ENCODE measurements at regions not wholly inside any gene's neighbourhood (a gene's known extent, or its start where the extent isn't known, plus 50 kb on each side); places are given as distances from the start of the nearest gene placed in this dataset.

DNA sequence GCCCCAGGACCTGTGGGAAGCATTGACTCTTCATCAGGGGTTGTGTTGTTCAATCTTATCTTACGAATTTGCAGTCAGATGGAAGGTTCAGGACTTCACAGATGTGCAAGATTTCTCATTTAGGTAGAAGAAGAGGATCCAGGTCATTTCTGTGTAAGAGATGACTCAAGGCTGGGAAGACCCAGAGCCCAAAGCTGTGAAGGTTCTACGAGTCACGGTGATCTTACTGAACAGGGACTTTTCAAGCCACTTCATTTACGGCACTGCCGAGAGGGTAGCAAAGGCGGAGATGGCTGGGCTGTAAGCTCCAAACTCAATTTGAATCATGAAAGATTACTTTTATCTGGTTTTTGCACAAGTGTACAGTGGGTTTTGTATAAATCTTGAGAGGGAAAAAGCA lies 228.0 kb upstream of the MEX3C start:
- ATAC-seq (ENCODE audit: low FRiP score): no peak
- no peaks in the 10 kb centered on the region for H3K36me3 ChIP-seq (ENCODE audit: control insufficient read depth in 1 of 2, insufficient read depth in 2 of 2, low read length in 1 of 2)
- WGBS, 2 donors: 79 to 86% methylated on average over 6 of the region's 6 CpGs
- H3K27ac ChIP-seq (ENCODE audit: low read depth in 1 of 2, low read length in 2 of 2): no peak overlapping the region
- no peaks in the 10 kb centered on the region for H3K4me1 ChIP-seq (ENCODE audit: control insufficient read depth in 1 of 2, insufficient read depth in 2 of 2, low read length in 2 of 2)
- H3K27me3 ChIP-seq (ENCODE audit: control insufficient read depth in 1 of 2, insufficient read depth in 2 of 2, low read length in 1 of 2): no peaks in the 10 kb centered on the region
- no peak overlapping the region for H3K4me3 ChIP-seq (ENCODE audit: low read length in 2 of 2)
- intact Hi-C loops (cut with DNase I): no loop called here
- no peak for DNase-seq
- H3K9me3 ChIP-seq (ENCODE audit: control insufficient read depth, low read length): no peaks in the 10 kb centered on the region

DNA sequence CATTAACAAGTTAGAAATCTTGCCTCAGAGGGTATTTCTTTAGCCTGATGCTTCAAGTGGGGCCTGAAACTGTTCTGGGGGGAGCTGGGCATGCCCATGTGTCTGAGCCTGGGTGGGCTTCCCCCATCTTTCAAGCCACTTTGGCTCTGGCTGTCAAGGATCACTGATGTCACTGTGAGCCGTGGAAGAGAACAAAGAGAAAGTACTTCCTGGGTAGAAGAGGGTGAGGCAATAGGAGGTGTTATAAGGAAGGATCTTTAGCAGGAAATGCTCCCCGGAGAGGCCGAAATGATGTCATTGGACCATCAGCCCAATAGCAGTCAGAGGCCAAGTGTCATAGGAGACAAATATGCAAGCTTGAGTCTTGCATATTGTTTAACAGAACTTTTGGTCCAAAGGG lies 228.4 kb upstream of the MEX3C start:
- ATAC-seq (ENCODE audit: low FRiP score): peak; percentile 48
- no peak overlapping the region for H3K27ac ChIP-seq (ENCODE audit: low read depth in 1 of 2, low read length in 2 of 2)
- H3K4me1 ChIP-seq (ENCODE audit: control insufficient read depth in 1 of 2, insufficient read depth in 2 of 2, low read length in 2 of 2): no peaks in the 10 kb centered on the region
- H3K36me3 ChIP-seq (ENCODE audit: control insufficient read depth in 1 of 2, insufficient read depth in 2 of 2, low read length in 1 of 2): no peaks in the 10 kb centered on the region
- H3K27me3 ChIP-seq (ENCODE audit: control insufficient read depth in 1 of 2, insufficient read depth in 2 of 2, low read length in 1 of 2): no peaks in the 10 kb centered on the region
- DNase-seq: no peak
- intact Hi-C loops (cut with DNase I): no loop called here
- WGBS, 2 donors: 44 to 57% methylated on average over 3 of the region's 3 CpGs
- no peak overlapping the region for H3K4me3 ChIP-seq (ENCODE audit: low read length in 2 of 2)
- H3K9me3 ChIP-seq (ENCODE audit: control insufficient read depth, low read length): no peaks in the 10 kb centered on the region

DNA sequence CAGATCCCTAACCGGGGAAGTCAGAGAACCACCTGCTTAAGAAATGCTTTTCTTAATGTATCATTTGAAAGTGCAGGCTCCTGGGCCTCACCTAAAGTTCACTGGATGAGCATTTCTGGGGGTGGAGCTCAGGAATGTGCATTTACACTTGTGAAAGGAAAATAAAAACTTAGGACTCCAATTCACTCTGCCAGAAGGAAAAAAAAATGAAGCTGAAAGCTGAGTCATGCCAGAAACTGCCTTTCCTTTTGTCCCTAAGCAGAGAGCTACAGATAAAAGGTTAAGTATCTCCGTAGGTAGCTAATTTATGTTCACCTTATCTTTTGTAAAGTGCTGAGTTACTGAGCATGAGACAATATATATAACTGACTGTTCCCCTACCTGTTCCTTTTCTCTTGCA lies 229.5 kb upstream of the MEX3C start:
- DNase-seq (no peak), ATAC-seq (ENCODE audit: low FRiP score) (no peak)
- no peak overlapping the region for H3K27ac ChIP-seq (ENCODE audit: low read depth in 1 of 2, low read length in 2 of 2)
- no peaks in the 10 kb centered on the region for H3K4me1 ChIP-seq (ENCODE audit: control insufficient read depth in 1 of 2, insufficient read depth in 2 of 2, low read length in 2 of 2)
- 45 to 50% methylated on average over 2 of the region's 2 CpGs for WGBS, 2 donors
- no peaks in the 10 kb centered on the region for H3K27me3 ChIP-seq (ENCODE audit: control insufficient read depth in 1 of 2, insufficient read depth in 2 of 2, low read length in 1 of 2)
- H3K9me3 ChIP-seq (ENCODE audit: control insufficient read depth, low read length): no peaks in the 10 kb centered on the region
- no peak overlapping the region for H3K4me3 ChIP-seq (ENCODE audit: low read length in 2 of 2)
- intact Hi-C loops (cut with DNase I): no loop called here
- no peaks in the 10 kb centered on the region for H3K36me3 ChIP-seq (ENCODE audit: control insufficient read depth in 1 of 2, insufficient read depth in 2 of 2, low read length in 1 of 2)

DNA sequence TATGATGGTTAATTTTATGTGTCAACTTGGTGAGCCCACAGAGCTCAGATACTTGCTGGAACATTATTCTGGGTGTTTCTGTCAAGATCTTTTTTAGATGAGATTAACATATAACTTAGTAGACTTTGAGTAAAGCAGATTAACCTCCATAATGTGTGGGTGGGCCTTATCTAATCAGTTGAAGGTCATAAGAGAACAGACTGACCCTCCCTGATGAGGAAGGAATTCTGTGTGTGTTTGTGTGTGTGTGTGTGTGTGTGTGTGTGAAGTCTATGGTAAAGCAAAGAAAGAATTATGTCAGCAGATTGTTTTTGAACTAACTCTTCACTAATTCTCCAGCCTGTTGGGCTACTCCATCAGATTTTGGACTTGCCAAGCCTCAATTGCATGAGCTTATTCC lies 232.2 kb upstream of the MEX3C start:
- ATAC-seq (ENCODE audit: low FRiP score): no peak

DNA sequence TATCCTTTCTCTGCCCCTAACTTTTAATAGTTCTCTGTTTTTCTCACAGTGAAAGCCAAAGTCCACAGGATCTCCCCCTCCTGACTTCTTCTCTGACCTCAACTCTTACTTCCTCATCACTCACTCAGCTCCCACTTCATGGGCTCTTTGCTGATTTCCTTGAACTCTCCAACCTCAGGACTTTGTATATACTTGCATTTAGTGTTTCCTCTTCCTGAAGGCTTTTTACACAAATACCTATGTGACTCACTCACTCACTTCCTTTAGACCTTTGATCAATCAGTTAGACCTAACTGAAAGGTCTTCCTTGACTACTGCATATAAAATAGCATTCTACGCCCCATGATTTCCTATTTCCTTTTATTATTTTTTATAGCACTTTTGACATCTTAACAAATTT lies 233.1 kb upstream of the MEX3C start:
- 92 to 94% methylated on average over 1 of the region's 1 CpG for WGBS, 2 donors
- no peaks in the 10 kb centered on the region for H3K27me3 ChIP-seq (ENCODE audit: control insufficient read depth in 1 of 2, insufficient read depth in 2 of 2, low read length in 1 of 2)

More for the DNA sequence above, 232.2 kb upstream of the MEX3C start:
- intact Hi-C loops (cut with DNase I): no loop called here
- Histone ChIP-seq H3K9me3 (ENCODE audit: control insufficient read depth, low read length) (no peaks in the 10 kb centered on the region), H3K27ac (ENCODE audit: low read depth in 1 of 2, low read length in 2 of 2) (no peak overlapping the region), H3K36me3 (ENCODE audit: control insufficient read depth in 1 of 2, insufficient read depth in 2 of 2, low read length in 1 of 2) (no peaks in the 10 kb centered on the region), H3K4me3 (ENCODE audit: low read length in 2 of 2) (no peak overlapping the region), H3K27me3 (ENCODE audit: control insufficient read depth in 1 of 2, insufficient read depth in 2 of 2, low read length in 1 of 2) (no peaks in the 10 kb centered on the region), H3K4me1 (ENCODE audit: control insufficient read depth in 1 of 2, insufficient read depth in 2 of 2, low read length in 2 of 2) (no peaks in the 10 kb centered on the region)
- DNase-seq: no peak

DNA sequence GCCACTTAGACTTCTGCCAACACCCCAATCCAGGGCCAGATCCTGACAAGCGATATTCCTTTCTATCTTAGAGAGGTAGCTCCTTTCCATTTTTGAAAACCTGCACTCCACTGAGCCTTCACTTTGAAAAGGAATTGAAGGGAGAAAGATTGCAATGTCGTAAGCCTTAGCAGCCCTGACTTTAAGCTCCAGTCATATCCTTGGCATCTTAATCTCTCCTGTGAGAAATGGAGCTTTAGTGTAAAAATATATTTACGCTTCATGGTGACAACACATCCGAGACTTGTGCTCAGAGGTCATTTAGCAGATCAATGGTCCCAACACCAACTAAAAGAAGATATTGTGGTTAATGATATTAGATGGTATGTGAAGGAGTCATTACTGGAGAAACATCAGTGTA lies 235.8 kb upstream of the MEX3C start:
- no peak overlapping the region for H3K4me3 ChIP-seq (ENCODE audit: low read length in 2 of 2)
- intact Hi-C loops (cut with DNase I): no loop called here
- 80 to 87% methylated on average over 4 of the region's 4 CpGs for WGBS, 2 donors
- no peaks in the 10 kb centered on the region for H3K36me3 ChIP-seq (ENCODE audit: control insufficient read depth in 1 of 2, insufficient read depth in 2 of 2, low read length in 1 of 2)
- no peak for ATAC-seq (ENCODE audit: low FRiP score)
- no peak overlapping the region for H3K27ac ChIP-seq (ENCODE audit: low read depth in 1 of 2, low read length in 2 of 2)
- H3K4me1 ChIP-seq (ENCODE audit: control insufficient read depth in 1 of 2, insufficient read depth in 2 of 2, low read length in 2 of 2): no peaks in the 10 kb centered on the region
- H3K9me3 ChIP-seq (ENCODE audit: control insufficient read depth, low read length): no peaks in the 10 kb centered on the region
- no peaks in the 10 kb centered on the region for H3K27me3 ChIP-seq (ENCODE audit: control insufficient read depth in 1 of 2, insufficient read depth in 2 of 2, low read length in 1 of 2)
- DNase-seq: no peak

More for the DNA sequence above, 233.1 kb upstream of the MEX3C start:
- ATAC-seq (ENCODE audit: low FRiP score): no peak
- Histone ChIP-seq H3K4me3 (ENCODE audit: low read length in 2 of 2) (no peak overlapping the region), H3K9me3 (ENCODE audit: control insufficient read depth, low read length) (no peaks in the 10 kb centered on the region), H3K4me1 (ENCODE audit: control insufficient read depth in 1 of 2, insufficient read depth in 2 of 2, low read length in 2 of 2) (no peaks in the 10 kb centered on the region), H3K36me3 (ENCODE audit: control insufficient read depth in 1 of 2, insufficient read depth in 2 of 2, low read length in 1 of 2) (no peaks in the 10 kb centered on the region), H3K27ac (ENCODE audit: low read depth in 1 of 2, low read length in 2 of 2) (no peak overlapping the region)
- intact Hi-C loops (cut with DNase I): no loop called here
- DNase-seq: no peak

DNA sequence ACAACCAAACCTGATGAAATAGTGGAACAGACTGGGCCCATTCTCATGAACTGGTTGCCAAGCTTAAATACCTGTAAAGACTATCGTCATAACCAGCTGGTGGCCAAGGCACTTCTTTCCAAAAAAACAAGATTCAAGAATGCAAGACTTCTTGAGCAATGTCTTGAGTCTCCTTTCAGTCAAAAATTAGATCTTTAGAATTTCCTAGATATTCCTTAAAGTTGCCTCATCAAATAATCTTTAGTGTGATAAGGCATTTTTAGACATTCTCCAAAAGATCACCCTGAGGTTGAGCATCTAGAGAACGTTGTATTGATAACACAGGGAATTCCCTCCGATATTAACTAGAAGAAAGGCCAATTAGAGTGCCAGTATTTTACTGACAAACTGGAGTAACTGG lies 236.4 kb upstream of the MEX3C start:
- Histone ChIP-seq H3K27me3 (ENCODE audit: control insufficient read depth in 1 of 2, insufficient read depth in 2 of 2, low read length in 1 of 2) (no peaks in the 10 kb centered on the region), H3K36me3 (ENCODE audit: control insufficient read depth in 1 of 2, insufficient read depth in 2 of 2, low read length in 1 of 2) (no peaks in the 10 kb centered on the region), H3K4me1 (ENCODE audit: control insufficient read depth in 1 of 2, insufficient read depth in 2 of 2, low read length in 2 of 2) (no peaks in the 10 kb centered on the region), H3K9me3 (ENCODE audit: control insufficient read depth, low read length) (no peaks in the 10 kb centered on the region), H3K4me3 (ENCODE audit: low read length in 2 of 2) (no peak overlapping the region), H3K27ac (ENCODE audit: low read depth in 1 of 2, low read length in 2 of 2) (no peak overlapping the region)
- DNase-seq (no peak), ATAC-seq (ENCODE audit: low FRiP score) (no peak)
- 57 to 79% methylated on average over 3 of the region's 3 CpGs for WGBS, 2 donors
- intact Hi-C loops (cut with DNase I): no loop called here

DNA sequence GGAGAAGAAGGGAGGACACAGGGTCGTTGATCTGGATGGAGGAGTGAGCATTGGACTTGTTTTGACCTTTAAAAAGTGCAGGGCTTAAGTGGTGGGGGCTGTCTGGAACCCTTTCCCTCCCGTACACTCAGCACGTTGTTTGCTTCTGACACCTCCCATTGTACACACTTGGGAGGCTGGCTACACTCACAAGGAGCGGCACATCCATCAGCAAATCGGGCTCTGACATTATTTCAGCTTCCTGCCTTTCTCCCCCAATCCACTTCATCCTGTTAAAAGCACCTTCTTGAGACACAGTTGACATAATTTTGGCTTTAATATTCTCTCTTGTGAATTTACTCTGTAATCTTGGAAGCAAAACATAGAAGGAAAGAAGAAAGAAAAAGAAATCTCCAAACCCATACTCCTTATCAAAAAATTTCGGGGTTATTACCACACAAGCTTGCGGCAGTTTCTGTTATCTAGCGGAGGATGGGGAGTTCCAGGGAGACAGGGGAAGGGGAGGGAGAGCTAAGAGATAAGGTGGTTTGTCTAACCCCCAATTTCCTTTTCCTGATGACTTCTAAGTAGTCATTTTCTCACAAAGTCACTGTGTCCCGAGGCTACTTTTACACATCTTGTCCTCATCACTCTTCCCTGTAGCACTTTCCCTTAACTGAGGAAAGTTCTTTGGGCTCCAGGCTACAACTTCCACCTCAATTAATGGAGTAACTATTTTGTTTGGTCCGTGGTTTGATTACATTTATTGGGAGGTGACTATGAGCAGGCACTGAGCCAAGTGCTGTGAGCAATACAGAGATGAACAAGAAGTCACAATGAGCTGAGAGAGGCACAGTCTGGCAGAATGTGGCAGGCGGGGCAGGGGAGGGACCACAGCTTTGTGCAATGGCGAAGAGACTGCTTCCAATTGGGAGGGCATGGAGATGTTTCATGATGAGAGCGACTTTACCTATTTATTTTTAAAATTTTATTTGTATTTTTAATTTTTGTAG lies 240.1 kb upstream of the MEX3C start:
- Histone ChIP-seq H3K27ac (ENCODE audit: low read depth in 1 of 2, low read length in 2 of 2) (no peak overlapping the region), H3K9me3 (ENCODE audit: control insufficient read depth, low read length) (peaks cover 3% of the 10 kb centered on the region), H3K36me3 (ENCODE audit: control insufficient read depth in 1 of 2, insufficient read depth in 2 of 2, low read length in 1 of 2) (no peaks in the 10 kb centered on the region), H3K4me3 (ENCODE audit: low read length in 2 of 2) (no peak overlapping the region), H3K27me3 (ENCODE audit: control insufficient read depth in 1 of 2, insufficient read depth in 2 of 2, low read length in 1 of 2) (no peaks in the 10 kb centered on the region), H3K4me1 (ENCODE audit: control insufficient read depth in 1 of 2, insufficient read depth in 2 of 2, low read length in 2 of 2) (no peaks in the 10 kb centered on the region)
- intact Hi-C loops (cut with DNase I): no loop called here
- WGBS, 2 donors: 27 to 36% methylated on average over 13 of the region's 13 CpGs
- ATAC-seq (ENCODE audit: low FRiP score) (no peak), DNase-seq (no peak)

DNA sequence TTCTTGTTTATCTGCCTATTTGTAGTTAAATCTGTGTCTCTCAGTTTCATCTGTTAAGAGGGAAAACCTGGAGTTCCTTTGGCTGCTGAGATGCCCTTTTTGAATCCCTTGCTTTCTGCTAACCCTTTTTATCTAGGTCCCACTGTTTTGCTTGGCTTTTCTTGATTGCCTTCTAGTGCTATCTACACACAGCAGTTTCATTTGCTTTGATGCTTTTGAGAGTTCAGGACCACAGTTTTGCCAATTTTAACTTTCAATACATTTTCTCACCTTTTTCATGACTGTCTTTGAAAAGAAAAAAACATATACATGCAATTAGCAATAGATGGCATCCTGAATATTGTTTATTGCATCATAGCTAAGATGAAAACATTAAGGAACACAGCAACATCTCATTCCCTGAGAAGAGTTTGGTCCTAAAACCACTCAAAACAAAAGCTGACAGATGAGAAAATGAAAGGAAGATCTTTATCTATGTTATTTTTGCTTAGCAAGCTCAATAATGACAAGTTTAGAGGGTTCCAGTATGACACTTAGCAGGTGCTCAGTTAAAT lies 241.4 kb upstream of the MEX3C start:
- ATAC-seq (ENCODE audit: low FRiP score) (no peak), DNase-seq (no peak)
- H3K4me3 ChIP-seq (ENCODE audit: low read length in 2 of 2): no peak overlapping the region
- no peaks in the 10 kb centered on the region for H3K4me1 ChIP-seq (ENCODE audit: control insufficient read depth in 1 of 2, insufficient read depth in 2 of 2, low read length in 2 of 2)
- peaks cover 3% of the 10 kb centered on the region for H3K9me3 ChIP-seq (ENCODE audit: control insufficient read depth, low read length)
- intact Hi-C loops (cut with DNase I): no loop called here
- no peaks in the 10 kb centered on the region for H3K27me3 ChIP-seq (ENCODE audit: control insufficient read depth in 1 of 2, insufficient read depth in 2 of 2, low read length in 1 of 2)
- H3K36me3 ChIP-seq (ENCODE audit: control insufficient read depth in 1 of 2, insufficient read depth in 2 of 2, low read length in 1 of 2): no peaks in the 10 kb centered on the region
- no peak overlapping the region for H3K27ac ChIP-seq (ENCODE audit: low read depth in 1 of 2, low read length in 2 of 2)
